Adrenal gland (tissue), 9 donors: ENCODE measurements at regions not wholly inside any gene's neighbourhood (a gene's known extent, or its start where the extent isn't known, plus 50 kb on each side); places are given as distances from the start of the nearest gene placed in this dataset.

Experiments used
- DNase-seq, 7 donors: peaks; one replicate each; pipeline ENCODE4 v3.0.0-alpha.2; 2019 to 2020
- H3K27ac ChIP-seq, 5 donors: fragments of 200-600 bp; sonication (generic) in 4 of 5; 1 replicate in 3 of 5; 2 replicates in 2 of 5; pipeline versions ENCODE4 v1.5.1 to v1.8.0; 2016 to 2020; ENCODE audit warnings: mild to moderate bottlenecking in 1 of 5
- H3K27me3 ChIP-seq: fragments of 200-600 bp; 2 replicates; pipeline ENCODE4 v1.8.0; 2021
- H3K36me3 ChIP-seq, 2 donors: fragments of 200-600 bp; replicated peaks in 1 of 2; 1 replicate in 1 of 2; 2 replicates in 1 of 2; pipeline versions ENCODE4 v1.5.1 to v1.8.0; 2018 to 2022
- H3K4me1 ChIP-seq, 2 donors: fragments of 200-600 bp; replicated peaks in 1 of 2; 1 replicate in 1 of 2; 2 replicates in 1 of 2; pipeline versions ENCODE4 v1.5.1 to v1.8.0; 2018 to 2021
- H3K4me3 ChIP-seq, 4 donors: fragments of 200-600 bp; sonication (generic) in 3 of 4; one replicate each; pipeline ENCODE4 v1.5.1; 2016 to 2018
- H3K9me3 ChIP-seq, 3 donors: fragments of 200-600 bp; sonication (generic) in 1 of 3; replicated peaks in 1 of 3; 1 replicate in 2 of 3; 2 replicates in 1 of 3; pipeline versions ENCODE4 v1.5.1 to v1.8.0; 2016 to 2021
- POLR2A ChIP-seq, 2 donors: fragments of 450-650 bp; IDR thresholded peaks; one replicate each; pipeline ENCODE4 v1.6.1; 2017; ENCODE audit warnings: antibody characterized with exemption in 2 of 2, mild to moderate bottlenecking in 2 of 2, moderate library complexity in 1 of 2
- WGBS, 4 donors: extraction: QIAGEN DNeasy Blood & Tissue Kit in 2 of 4; methylation state at CpG; one replicate each; pipeline versions ENCODE4 v1.1.5 to v1.1.7; 2013 to 2017; 5-methylcytosine and 5-hydroxymethylcytosine counted together
- intact Hi-C, 2 donors: fragments of 100-400 bp; cut with DNase I; formaldehyde crosslinking; loops; one replicate each; pipeline versions ENCODE4 v1.14.1 to v1.15.0; 2022 to 2023
- TF ChIP-seq, protein P1 (sequence below), 6 experiments: fragments of 450-650 bp in 4 of 6; fragments of 200-600 bp in 2 of 6; sonication (generic) in 1 of 6; IDR thresholded peaks; 1 replicate in 5 of 6; 2 replicates in 1 of 6; pipeline versions ENCODE4 v1.5.1 to v1.8.0; 2016 to 2021; ENCODE audit warnings: antibody characterized with exemption in 6 of 6, mild to moderate bottlenecking in 2 of 6, moderate library complexity in 1 of 6
- donor health status: healthy with polysubstance abuse.
- donor health status: Bipolar disorder and iron deficiency.
- donor health status: DM: yes; HTN: yes; CAD: no.
- donor health status: DM: no; HTN: no; CAD: no.
- donor health status: DM: no; HTN: no; CAD: no.

DNA sequence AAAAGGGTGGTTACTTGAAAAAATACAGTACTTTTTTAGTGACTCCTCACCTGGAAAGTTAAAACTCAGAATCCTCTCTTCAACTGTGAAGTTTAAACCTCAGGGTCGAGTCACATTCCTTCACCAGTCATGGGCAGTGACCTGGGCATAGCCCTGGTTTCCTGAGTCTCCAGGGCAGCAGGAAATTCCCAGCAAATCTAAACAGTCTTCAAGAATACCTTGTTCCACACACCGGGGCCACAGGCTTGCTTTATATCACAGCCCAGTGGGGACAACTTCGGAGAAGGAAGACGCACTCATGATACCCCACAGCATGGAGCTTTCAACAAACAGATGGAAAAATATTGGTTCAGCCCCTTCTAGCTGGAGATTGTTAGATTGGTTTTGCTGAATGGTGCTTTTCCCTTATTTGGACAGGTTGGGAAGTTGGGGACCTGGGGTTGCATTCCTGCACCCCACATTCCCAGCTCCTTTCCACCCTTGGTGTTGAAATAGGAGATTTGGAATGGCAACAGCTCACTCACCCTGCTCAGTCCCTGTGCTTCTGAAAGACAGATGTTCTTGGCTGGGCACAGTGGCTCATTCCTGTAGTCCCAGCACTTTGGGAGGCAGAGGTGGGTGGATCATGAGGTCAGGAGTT lies 113.0 kb upstream of the TMEM170B start:
- Histone ChIP-seq H3K27ac (no peak overlapping the region), H3K27me3 (no peaks in the 10 kb centered on the region), H3K36me3 (no peaks in the 10 kb centered on the region), H3K4me3 (no peak overlapping the region), H3K9me3 (no peaks in the 10 kb centered on the region), H3K4me1 (peaks cover 0 to 16% of the 10 kb centered on the region in 2 donors)
- DNase-seq = no peak
- intact Hi-C loops = no loop called here
- 60 to 77% (median 68%) methylated on average over 4 of the region's 4 CpGs for WGBS, 4 donors
- no peak for TF ChIP-seq POLR2A (IDR thresholded peaks at IDR 0.05)
- TF ChIP-seq, protein P1, sequence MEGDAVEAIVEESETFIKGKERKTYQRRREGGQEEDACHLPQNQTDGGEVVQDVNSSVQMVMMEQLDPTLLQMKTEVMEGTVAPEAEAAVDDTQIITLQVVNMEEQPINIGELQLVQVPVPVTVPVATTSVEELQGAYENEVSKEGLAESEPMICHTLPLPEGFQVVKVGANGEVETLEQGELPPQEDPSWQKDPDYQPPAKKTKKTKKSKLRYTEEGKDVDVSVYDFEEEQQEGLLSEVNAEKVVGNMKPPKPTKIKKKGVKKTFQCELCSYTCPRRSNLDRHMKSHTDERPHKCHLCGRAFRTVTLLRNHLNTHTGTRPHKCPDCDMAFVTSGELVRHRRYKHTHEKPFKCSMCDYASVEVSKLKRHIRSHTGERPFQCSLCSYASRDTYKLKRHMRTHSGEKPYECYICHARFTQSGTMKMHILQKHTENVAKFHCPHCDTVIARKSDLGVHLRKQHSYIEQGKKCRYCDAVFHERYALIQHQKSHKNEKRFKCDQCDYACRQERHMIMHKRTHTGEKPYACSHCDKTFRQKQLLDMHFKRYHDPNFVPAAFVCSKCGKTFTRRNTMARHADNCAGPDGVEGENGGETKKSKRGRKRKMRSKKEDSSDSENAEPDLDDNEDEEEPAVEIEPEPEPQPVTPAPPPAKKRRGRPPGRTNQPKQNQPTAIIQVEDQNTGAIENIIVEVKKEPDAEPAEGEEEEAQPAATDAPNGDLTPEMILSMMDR (IDR thresholded peaks at IDR 0.05) = no peak

DNA sequence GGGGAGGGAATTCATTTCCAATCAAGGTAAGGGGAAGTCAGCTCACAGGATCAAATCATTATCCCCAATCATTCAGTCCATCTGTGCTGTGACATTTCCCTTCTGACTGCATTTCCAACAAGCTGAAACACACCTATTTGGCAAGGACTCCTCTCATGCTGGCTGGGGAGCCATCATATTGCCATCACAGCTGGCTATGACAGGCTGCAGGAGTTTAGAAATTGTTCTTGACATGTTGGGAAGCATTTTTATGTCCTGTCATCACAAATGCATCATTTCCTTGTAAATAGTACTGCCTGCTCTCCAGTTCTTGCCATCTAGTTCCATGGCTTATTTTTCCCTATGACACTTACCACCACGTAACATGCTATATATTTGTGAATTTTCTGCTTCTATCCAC lies 113.9 kb upstream of the TMEM170B start:
- no peak for TF ChIP-seq POLR2A (IDR thresholded peaks at IDR 0.05)
- TF ChIP-seq, protein P1 (IDR thresholded peaks at IDR 0.05) = no peak
- no peaks in the 10 kb centered on the region for H3K36me3 ChIP-seq
- WGBS, 4 donors = 80 to 95% (median 92%) methylated on average over 1 of the region's 1 CpG
- intact Hi-C loops = no loop called here
- no peak overlapping the region for H3K4me3 ChIP-seq
- no peak overlapping the region for H3K27ac ChIP-seq
- H3K27me3 ChIP-seq = no peaks in the 10 kb centered on the region
- DNase-seq = no peak
- H3K4me1 ChIP-seq = peaks cover 0 to 8% of the 10 kb centered on the region in 2 donors
- H3K9me3 ChIP-seq = no peaks in the 10 kb centered on the region

DNA sequence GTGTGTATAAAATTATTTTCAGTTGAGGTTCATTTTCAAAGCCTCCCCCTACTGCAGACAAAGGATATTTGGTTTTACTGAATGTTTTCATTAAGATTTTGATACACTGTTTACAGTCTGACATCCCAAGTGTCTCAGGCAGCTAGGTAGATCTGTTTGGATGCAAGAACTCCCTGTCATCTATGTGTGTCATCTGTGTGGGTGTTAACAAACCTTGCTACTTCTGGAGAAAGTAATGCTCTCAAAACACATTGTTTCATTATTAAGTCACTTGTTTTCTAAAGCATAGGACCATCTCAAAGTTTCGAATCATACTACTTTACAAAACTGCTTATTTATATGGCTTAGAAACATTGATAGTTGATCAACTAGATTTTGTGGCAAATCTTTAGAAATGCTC lies 114.5 kb upstream of the TMEM170B start:
- no peak for DNase-seq
- no peak overlapping the region for H3K27ac ChIP-seq
- intact Hi-C loops = no loop called here
- WGBS, 4 donors = 68 to 86% (median 78%) methylated on average over 1 of the region's 1 CpG
- no peak overlapping the region for H3K4me3 ChIP-seq
- H3K27me3 ChIP-seq = no peaks in the 10 kb centered on the region
- no peaks in the 10 kb centered on the region for H3K36me3 ChIP-seq
- no peak for TF ChIP-seq POLR2A (IDR thresholded peaks at IDR 0.05)
- TF ChIP-seq, protein P1 (IDR thresholded peaks at IDR 0.05) = no peak
- no peaks in the 10 kb centered on the region for H3K9me3 ChIP-seq
- H3K4me1 ChIP-seq = peaks cover 0 to 3% of the 10 kb centered on the region in 2 donors

DNA sequence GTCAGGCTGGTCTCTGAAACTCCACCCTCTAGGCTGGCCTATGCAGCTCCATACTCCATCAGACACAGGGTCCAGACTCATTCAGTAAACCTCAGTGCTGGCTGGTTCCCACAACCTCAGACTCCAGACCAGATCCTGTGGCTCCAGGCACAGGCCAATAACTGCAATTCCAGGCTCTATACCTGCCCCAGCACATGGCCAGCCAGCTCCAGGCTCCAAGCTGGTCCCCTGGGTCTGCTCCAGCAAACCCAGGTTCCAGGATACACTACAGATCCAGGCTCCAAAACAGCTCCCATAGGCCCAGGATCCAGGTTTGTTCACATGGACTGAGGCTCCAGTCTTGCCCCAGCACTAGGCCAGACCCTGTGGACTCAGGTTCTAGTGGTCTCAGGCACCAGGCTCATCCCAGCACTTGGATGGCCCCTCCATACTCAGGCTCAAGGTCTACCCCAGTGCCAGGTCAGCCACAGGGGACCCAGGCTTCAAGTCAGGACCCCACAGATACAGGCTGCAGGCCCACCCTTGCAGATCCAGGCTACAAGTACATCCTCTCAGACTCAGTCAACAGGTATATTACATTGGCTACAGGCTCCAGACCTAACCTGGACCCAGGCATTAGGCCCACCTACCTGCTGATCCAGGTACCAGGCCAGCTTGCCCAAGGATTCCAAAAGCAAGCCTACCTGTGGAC lies 117.6 kb upstream of the TMEM170B start:
- TF ChIP-seq POLR2A (IDR thresholded peaks at IDR 0.05) = no peak
- TF ChIP-seq, protein P1 (IDR thresholded peaks at IDR 0.05) = no peak
- intact Hi-C loops = no loop called here
- H3K36me3 ChIP-seq = no peaks in the 10 kb centered on the region

More for the DNA sequence above, 117.6 kb upstream of the TMEM170B start:
- no peak overlapping the region for H3K4me3 ChIP-seq
- H3K27ac ChIP-seq = no peak overlapping the region
- no peaks in the 10 kb centered on the region for H3K9me3 ChIP-seq
- H3K27me3 ChIP-seq = no peaks in the 10 kb centered on the region
- DNase-seq = no peak
- no peaks in the 10 kb centered on the region for H3K4me1 ChIP-seq
